ENCODE measurements at regions not wholly inside any gene's neighbourhood (a gene's known extent, or its start where the extent isn't known, plus 50 kb on each side); places are given as distances from the start of the nearest gene placed in this dataset.

DNA sequence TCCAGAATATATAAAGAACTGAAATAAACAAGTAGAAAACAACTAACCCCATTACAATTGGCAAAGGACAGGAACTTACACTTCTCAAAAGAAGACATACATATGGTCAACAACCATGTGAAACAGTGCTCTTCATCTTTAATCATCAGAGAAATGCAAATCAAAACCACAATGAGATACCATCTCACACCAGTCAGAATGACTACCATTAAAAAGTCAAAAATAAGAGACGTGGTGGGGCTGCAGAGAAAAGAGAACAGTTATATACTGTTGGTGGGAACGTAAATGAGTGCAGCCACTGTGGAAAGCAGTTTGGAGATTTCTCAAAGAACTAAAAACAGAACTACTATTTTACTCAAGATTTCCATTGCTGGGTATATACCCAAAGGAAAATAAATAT lies 1696.3 kb upstream of the TMEFF2 start:
- Histone ChIP-seq H3K9ac (ENCODE audit: low read depth, low read length) (no peak overlapping the region), H3K36me3 (ENCODE audit: insufficient read depth, low read length) (no peaks in the 10 kb centered on the region), H3K4me1 (ENCODE audit: insufficient read depth, low read length) (no peaks in the 10 kb centered on the region), H3K4me3 (ENCODE audit: low read length) (no peak overlapping the region), H3K27ac (ENCODE audit: low read depth, low read length) (no peak overlapping the region), H3K27me3 (ENCODE audit: insufficient read depth, low read length) (no peaks in the 10 kb centered on the region), H3K9me3 (ENCODE audit: insufficient read depth, low read depth, low read length) (no peaks in the 10 kb centered on the region)
- WGBS, result 100% methylated on average over 1 of the region's 2 CpGs

GRCh38 chr2:193885419-193885818 lies 1690.7 kb upstream of the TMEFF2 start:
- Histone ChIP-seq H3K36me3 (ENCODE audit: insufficient read depth, low read length) (no peaks in the 10 kb centered on the region), H3K9ac (ENCODE audit: low read depth, low read length) (no peak overlapping the region), H3K4me1 (ENCODE audit: insufficient read depth, low read length) (no peaks in the 10 kb centered on the region), H3K27me3 (ENCODE audit: insufficient read depth, low read length) (no peaks in the 10 kb centered on the region), H3K9me3 (ENCODE audit: insufficient read depth, low read depth, low read length) (no peaks in the 10 kb centered on the region), H3K27ac (ENCODE audit: low read depth, low read length) (no peak overlapping the region), H3K4me3 (ENCODE audit: low read length) (no peak overlapping the region)
- WGBS, result 91% methylated on average over 1 of the region's 1 CpG

GRCh38 chr2:193883820-193884219 lies 1689.1 kb upstream of the TMEFF2 start:
- Histone ChIP-seq H3K9me3 (ENCODE audit: insufficient read depth, low read depth, low read length) (no peaks in the 10 kb centered on the region), H3K4me1 (ENCODE audit: insufficient read depth, low read length) (no peaks in the 10 kb centered on the region), H3K27me3 (ENCODE audit: insufficient read depth, low read length) (no peaks in the 10 kb centered on the region), H3K4me3 (ENCODE audit: low read length) (no peak overlapping the region), H3K27ac (ENCODE audit: low read depth, low read length) (no peak overlapping the region), H3K36me3 (ENCODE audit: insufficient read depth, low read length) (no peaks in the 10 kb centered on the region), H3K9ac (ENCODE audit: low read depth, low read length) (no peak overlapping the region)

DNA sequence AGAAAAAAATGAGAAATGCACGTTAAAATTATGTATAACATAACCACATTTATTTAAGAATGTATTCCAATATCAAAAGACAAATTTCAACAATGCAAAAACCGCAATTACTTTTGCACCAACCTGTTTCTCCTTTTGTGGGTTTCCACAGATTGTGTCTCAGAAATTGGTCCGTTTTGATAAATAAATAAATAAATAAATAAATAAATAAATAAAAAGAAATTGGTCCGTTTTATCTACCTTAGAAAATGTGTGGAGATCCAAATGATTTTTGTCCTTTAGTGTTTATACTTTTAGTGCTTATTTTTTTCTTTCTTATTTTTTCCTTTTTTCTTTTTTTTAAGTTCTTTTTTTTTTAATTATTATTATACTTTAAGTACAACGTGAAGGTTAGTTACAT lies 1682.2 kb upstream of the TMEFF2 start:
- H3K4me3 ChIP-seq (ENCODE audit: low read length), result no peak overlapping the region
- H3K27ac ChIP-seq (ENCODE audit: low read depth, low read length), result no peak overlapping the region
- 100% methylated on average over 2 of the region's 5 CpGs for WGBS
- H3K36me3 ChIP-seq (ENCODE audit: insufficient read depth, low read length), result no peaks in the 10 kb centered on the region
- no peaks in the 10 kb centered on the region for H3K4me1 ChIP-seq (ENCODE audit: insufficient read depth, low read length)
- no peak overlapping the region for H3K9ac ChIP-seq (ENCODE audit: low read depth, low read length)
- no peaks in the 10 kb centered on the region for H3K9me3 ChIP-seq (ENCODE audit: insufficient read depth, low read depth, low read length)
- H3K27me3 ChIP-seq (ENCODE audit: insufficient read depth, low read length), result no peaks in the 10 kb centered on the region

DNA sequence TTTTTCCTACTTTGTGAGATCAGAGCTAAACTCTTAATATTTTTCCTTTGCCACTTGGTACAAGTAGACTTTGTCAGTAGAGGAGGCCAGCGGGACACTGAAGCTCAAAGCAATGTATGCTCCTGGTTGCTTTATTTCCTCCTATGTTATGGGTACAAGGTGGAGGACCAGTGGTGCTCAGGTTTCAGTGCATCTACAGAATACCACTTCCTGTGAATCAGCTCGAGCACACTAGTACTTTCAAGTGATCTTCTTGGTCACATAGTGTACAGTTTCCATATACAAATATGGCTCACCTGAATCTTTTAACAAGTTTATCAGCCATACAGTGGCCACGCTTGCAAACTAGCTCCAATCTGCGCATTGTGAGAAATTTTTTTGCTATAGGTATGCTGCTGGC lies 1674.8 kb upstream of the TMEFF2 start:
- Histone ChIP-seq H3K9ac (ENCODE audit: low read depth, low read length) (no peak overlapping the region), H3K9me3 (ENCODE audit: insufficient read depth, low read depth, low read length) (no peaks in the 10 kb centered on the region), H3K4me1 (ENCODE audit: insufficient read depth, low read length) (no peaks in the 10 kb centered on the region), H3K4me3 (ENCODE audit: low read length) (no peak overlapping the region), H3K27me3 (ENCODE audit: insufficient read depth, low read length) (no peaks in the 10 kb centered on the region), H3K27ac (ENCODE audit: low read depth, low read length) (no peak overlapping the region), H3K36me3 (ENCODE audit: insufficient read depth, low read length) (no peaks in the 10 kb centered on the region)
- WGBS, result 45% methylated on average over 4 of the region's 4 CpGs

- Histone ChIP-seq H3K9me3 (ENCODE audit: insufficient read depth, low read depth, low read length) (no peaks in the 10 kb centered on the region), H3K27ac (ENCODE audit: low read depth, low read length) (no peak overlapping the region), H3K27me3 (ENCODE audit: insufficient read depth, low read length) (no peaks in the 10 kb centered on the region), H3K4me3 (ENCODE audit: low read length) (no peak overlapping the region), H3K9ac (ENCODE audit: low read depth, low read length) (no peak overlapping the region), H3K36me3 (ENCODE audit: insufficient read depth, low read length) (no peaks in the 10 kb centered on the region), H3K4me1 (ENCODE audit: insufficient read depth, low read length) (no peaks in the 10 kb centered on the region)
- 84% methylated on average over 8 of the region's 9 CpGs for WGBS
These were observed 1674.1 kb upstream of the TMEFF2 start for GRCh38 chr2:193868833-193869232.

DNA sequence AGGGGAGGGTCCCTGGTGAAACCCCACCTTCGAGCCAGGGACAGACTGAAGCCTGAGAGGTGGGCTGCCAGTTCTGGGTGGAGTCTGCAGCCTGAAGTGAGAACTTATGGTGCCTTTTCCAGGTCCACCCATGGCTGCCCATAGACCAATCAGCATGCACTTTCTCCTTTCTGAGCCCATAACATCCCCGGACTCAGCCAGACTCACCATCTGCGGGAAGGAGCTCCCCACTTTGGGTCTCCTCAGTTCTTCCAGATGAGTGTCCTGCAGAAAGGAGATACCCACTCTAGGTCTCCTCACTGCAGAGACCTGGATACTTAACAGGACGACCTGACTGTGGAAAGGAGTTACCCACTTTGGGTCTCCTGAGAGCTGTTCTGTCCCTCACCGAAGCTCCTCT lies 1673.4 kb upstream of the TMEFF2 start:
- 95% methylated on average over 5 of the region's 5 CpGs for WGBS
- H3K36me3 ChIP-seq (ENCODE audit: insufficient read depth, low read length), result no peaks in the 10 kb centered on the region
- H3K27ac ChIP-seq (ENCODE audit: low read depth, low read length), result no peak overlapping the region
- no peak overlapping the region for H3K9ac ChIP-seq (ENCODE audit: low read depth, low read length)
- H3K27me3 ChIP-seq (ENCODE audit: insufficient read depth, low read length), result no peaks in the 10 kb centered on the region
- H3K4me1 ChIP-seq (ENCODE audit: insufficient read depth, low read length), result no peaks in the 10 kb centered on the region
- no peaks in the 10 kb centered on the region for H3K9me3 ChIP-seq (ENCODE audit: insufficient read depth, low read depth, low read length)
- no peak overlapping the region for H3K4me3 ChIP-seq (ENCODE audit: low read length)

DNA sequence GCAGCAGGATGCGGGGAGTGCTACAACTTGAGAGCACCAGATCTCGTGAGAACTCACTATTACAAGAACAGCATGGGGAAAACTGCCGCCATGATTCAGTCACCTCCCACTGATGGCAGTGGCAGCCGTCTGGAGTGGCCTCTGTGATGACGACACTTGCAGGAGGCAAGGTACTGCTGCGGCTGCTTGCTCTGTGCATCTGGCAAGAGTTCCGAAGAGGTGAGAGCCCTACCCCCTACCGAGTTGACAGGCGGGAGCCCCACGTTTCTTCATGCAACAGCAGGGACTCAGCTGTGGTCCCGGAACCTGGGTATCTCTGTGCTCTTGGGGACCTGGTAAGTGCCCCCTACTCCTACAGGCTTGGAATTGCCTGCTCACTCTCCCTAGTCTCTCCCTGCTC lies 1672.7 kb upstream of the TMEFF2 start:
- no peaks in the 10 kb centered on the region for H3K4me1 ChIP-seq (ENCODE audit: insufficient read depth, low read length)
- H3K9ac ChIP-seq (ENCODE audit: low read depth, low read length), result no peak overlapping the region
- H3K36me3 ChIP-seq (ENCODE audit: insufficient read depth, low read length), result no peaks in the 10 kb centered on the region
- H3K27me3 ChIP-seq (ENCODE audit: insufficient read depth, low read length), result no peaks in the 10 kb centered on the region
- no peak overlapping the region for H3K27ac ChIP-seq (ENCODE audit: low read depth, low read length)
- no peaks in the 10 kb centered on the region for H3K9me3 ChIP-seq (ENCODE audit: insufficient read depth, low read depth, low read length)
- 93% methylated on average over 11 of the region's 11 CpGs for WGBS
- no peak overlapping the region for H3K4me3 ChIP-seq (ENCODE audit: low read length)

- no peaks in the 10 kb centered on the region for H3K27me3 ChIP-seq (ENCODE audit: insufficient read depth, low read length)
- no peaks in the 10 kb centered on the region for H3K4me1 ChIP-seq (ENCODE audit: insufficient read depth, low read length)
- no peaks in the 10 kb centered on the region for H3K9me3 ChIP-seq (ENCODE audit: insufficient read depth, low read depth, low read length)
- H3K27ac ChIP-seq (ENCODE audit: low read depth, low read length), result no peak overlapping the region
- no peaks in the 10 kb centered on the region for H3K36me3 ChIP-seq (ENCODE audit: insufficient read depth, low read length)
- H3K4me3 ChIP-seq (ENCODE audit: low read length), result no peak overlapping the region
- no peak overlapping the region for H3K9ac ChIP-seq (ENCODE audit: low read depth, low read length)
These were observed 1666.8 kb upstream of the TMEFF2 start for GRCh38 chr2:193861557-193861956.

DNA sequence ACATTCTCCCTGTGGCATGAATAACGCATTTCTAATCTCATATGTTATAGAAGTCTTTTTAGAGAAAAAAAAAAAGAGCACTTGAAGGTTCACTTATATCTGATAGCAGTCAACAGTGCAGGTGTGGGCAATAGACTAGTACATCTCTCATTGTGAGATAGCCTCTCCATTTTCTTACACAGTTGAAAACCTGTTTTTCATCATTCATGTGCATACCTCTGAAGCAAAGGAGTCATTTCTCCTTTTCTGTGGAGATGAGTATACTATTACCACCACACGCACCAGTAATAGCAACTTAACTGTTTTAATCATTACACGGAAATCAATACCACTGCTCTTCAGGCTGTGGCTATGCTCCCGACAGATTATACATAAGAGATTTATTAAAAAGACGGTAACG lies 1653.3 kb upstream of the TMEFF2 start:
- 95% methylated on average over 5 of the region's 6 CpGs for WGBS
- H3K9me3 ChIP-seq (ENCODE audit: insufficient read depth, low read depth, low read length), result no peaks in the 10 kb centered on the region
- H3K4me3 ChIP-seq (ENCODE audit: low read length), result no peak overlapping the region

GRCh38 chr2:193847130-193847529 lies 1652.4 kb upstream of the TMEFF2 start:
- Histone ChIP-seq H3K9ac (ENCODE audit: low read depth, low read length) (no peak overlapping the region), H3K4me1 (ENCODE audit: insufficient read depth, low read length) (peaks cover 5% of the 10 kb centered on the region; the same call in 1 of the 2 replicates), H3K27ac (ENCODE audit: low read depth, low read length) (no peak overlapping the region), H3K9me3 (ENCODE audit: insufficient read depth, low read depth, low read length) (no peaks in the 10 kb centered on the region), H3K4me3 (ENCODE audit: low read length) (no peak overlapping the region), H3K36me3 (ENCODE audit: insufficient read depth, low read length) (no peaks in the 10 kb centered on the region), H3K27me3 (ENCODE audit: insufficient read depth, low read length) (no peaks in the 10 kb centered on the region)
- WGBS, result 88% methylated on average over 3 of the region's 3 CpGs

More for the DNA sequence above, 1653.3 kb upstream of the TMEFF2 start:
- Histone ChIP-seq H3K27me3 (ENCODE audit: insufficient read depth, low read length) (no peaks in the 10 kb centered on the region), H3K27ac (ENCODE audit: low read depth, low read length) (no peak overlapping the region), H3K4me1 (ENCODE audit: insufficient read depth, low read length) (peaks cover 5% of the 10 kb centered on the region; the same call in 1 of the 2 replicates), H3K9ac (ENCODE audit: low read depth, low read length) (no peak overlapping the region), H3K36me3 (ENCODE audit: insufficient read depth, low read length) (no peaks in the 10 kb centered on the region)

- H3K4me3 ChIP-seq (ENCODE audit: low read length), result no peak overlapping the region
- H3K27me3 ChIP-seq (ENCODE audit: insufficient read depth, low read length), result no peaks in the 10 kb centered on the region
- no peaks in the 10 kb centered on the region for H3K4me1 ChIP-seq (ENCODE audit: insufficient read depth, low read length)
- H3K27ac ChIP-seq (ENCODE audit: low read depth, low read length), result no peak overlapping the region
- no peak overlapping the region for H3K9ac ChIP-seq (ENCODE audit: low read depth, low read length)
- H3K36me3 ChIP-seq (ENCODE audit: insufficient read depth, low read length), result no peaks in the 10 kb centered on the region
- no peaks in the 10 kb centered on the region for H3K9me3 ChIP-seq (ENCODE audit: insufficient read depth, low read depth, low read length)
- WGBS, result 100% methylated on average over 1 of the region's 1 CpG
These were observed 1650.9 kb upstream of the TMEFF2 start for GRCh38 chr2:193845604-193846003.
